NCI-H2227 (cell line): ENCODE measurements at regions not wholly inside any gene's neighbourhood (a gene's known extent, or its start where the extent isn't known, plus 50 kb on each side); places are given as distances from the start of the nearest gene placed in this dataset.

Source experiments
- DNase-seq: peaks from one replicate; lab custom pipeline; 2025; ENCODE audit not compliant: unreplicated experiment; lab: John Stamatoyannopoulos, UW

DNA sequence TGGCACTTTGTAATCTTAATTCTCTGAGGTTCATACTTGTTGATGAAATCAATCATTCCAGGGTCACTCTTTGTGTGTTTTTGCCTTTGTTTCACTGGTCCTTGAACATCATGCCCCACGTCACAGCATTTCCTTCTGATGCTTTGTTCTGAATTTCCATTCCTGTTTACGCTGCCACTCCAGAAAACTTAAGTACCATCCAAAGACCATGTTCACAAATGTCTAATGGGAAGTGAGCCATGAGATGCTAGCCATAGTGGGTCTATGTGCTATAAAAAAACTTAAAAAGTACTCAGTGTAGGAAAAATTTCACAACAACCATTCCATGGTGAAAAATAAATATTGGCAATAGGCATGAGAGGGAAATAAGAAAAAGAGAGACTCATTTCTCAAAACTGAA lies 232.0 kb downstream of the IBTK start:
- DNase-seq: no peak

DNA sequence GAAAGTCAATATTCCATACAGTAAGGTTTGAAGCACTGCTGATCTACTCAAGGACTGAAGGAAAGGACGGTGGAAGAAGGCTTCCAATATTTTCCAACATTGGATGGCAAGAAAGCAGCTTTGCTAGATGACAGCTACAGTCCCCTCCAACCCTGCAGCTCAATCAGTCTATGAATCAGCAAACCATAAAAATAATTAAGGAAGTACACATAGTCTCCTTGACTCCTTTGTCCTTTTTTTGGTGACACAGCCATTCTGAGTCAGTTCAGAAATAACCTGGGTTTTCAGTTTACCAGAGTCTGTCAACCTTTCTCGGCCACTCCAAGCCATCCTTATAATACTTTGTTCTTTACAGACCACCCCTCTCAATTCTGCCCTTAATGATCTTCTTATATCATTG lies 232.5 kb downstream of the IBTK start:
- no peak for DNase-seq

DNA sequence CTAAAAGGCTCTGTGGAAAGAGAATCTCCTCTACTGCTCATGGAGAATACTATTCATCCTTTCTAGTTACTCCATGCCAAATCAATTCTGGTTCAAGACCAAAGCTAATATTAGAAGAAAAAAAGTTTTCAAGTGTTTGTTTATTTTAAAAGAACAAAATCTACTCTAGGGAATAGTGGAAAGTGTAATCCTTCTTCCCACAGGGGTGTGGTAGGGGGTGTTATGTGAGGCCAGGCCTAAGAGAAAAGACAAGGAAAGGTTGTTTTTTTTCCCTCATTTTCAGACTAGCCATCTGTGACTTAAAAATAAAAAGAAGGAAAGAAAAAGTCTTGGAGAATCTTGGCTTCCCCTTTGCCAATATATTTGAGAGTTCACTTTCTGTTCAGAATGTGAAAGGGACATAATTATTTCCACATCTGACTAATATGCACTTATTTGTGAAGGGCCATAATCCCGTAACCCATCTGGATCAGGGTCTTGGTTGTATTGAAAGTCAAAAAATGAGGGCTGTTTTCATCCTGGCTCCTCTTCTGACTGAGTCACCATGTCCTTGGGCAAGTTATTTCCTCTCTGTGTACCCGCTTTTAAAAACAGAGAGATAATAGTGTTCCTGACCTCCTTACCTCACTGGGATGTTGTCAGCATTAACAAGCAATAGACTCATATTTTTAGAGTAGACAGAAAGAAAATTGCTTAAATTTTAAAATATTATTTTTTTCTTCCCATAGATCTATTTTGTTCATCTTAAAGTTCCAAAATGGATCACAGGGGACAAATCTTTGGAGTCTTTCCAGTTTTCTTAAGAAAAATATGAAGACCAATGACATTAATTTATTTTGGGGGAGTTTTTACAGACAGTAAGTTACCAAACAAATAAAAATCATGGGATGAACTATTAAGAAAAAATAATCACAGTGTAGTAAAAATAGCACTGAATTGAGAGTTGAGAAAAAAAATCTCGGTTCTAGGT lies 233.7 kb downstream of the IBTK start:
- DNase-seq: no peak

DNA sequence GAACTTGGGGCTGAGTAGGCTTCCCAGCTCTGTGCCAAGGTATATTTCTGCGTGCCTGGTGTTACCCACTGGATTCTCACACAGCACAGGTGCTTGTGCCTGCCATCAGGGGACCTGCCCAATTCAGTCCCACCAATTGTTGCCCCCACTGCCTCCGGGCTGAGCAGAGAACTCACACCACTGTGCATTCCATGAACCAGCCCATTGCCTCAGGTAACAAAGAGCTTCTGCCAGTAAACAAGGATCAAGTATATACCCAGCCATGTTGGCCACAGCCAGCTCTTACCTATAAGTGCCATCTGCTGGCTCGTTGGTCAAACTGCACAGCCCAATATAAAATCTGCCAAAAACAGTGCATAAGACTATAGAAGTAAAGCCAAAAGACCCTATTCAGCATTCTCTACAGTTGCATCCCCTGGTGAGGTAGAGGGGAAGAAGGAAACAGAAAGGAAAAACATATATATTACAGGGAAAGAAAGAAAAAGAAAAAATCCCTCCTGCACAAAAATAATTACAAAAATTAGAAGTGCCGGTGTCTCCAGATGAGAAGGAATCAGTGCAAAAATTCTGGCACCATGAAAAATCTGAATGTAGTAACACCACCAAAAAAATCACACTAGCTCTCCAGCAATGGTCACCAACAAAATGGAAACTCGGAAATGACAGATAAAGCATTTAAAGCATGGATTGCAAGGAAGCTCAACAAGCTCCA lies 241.4 kb downstream of the IBTK start:
- DNase-seq: no peak

DNA sequence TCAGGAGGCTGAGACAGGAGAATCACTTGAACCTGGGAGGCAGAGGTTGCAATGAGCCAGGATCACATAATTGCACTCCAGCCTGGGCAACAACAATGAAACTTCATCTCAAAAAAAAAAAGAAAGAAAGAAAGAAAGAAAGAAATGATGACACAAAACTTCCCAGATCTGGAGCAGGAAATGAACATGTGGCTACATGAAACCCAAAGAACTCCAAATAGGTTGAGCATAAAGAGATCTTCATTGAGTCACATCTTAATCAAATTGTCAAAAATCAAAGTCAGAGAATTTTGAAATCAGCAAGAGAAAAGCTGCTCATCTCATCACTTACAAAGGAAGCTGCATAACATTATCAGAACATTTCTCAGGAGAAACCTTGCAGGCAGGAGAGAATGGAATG lies 247.0 kb downstream of the IBTK start:
- no peak for DNase-seq

DNA sequence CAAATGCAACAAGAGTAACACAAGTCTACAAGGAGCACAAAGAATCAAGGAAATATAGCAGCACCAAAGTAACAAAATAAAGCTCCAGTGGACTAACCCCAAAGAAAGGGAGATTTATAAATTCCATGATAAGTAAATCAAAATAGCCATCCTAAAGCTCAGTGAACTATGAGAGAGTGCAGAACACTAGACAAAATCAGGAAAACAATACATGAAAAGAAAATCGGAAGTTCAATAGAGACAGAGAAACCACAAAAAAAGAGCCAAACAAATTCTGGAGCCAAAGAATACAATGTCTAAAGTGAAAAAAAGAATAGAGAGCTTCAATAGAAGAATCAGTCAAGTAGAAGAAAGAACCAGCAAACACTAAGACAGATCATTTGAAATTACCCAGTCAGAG lies 247.3 kb upstream of the TENT5A start:
- no peak for DNase-seq

DNA sequence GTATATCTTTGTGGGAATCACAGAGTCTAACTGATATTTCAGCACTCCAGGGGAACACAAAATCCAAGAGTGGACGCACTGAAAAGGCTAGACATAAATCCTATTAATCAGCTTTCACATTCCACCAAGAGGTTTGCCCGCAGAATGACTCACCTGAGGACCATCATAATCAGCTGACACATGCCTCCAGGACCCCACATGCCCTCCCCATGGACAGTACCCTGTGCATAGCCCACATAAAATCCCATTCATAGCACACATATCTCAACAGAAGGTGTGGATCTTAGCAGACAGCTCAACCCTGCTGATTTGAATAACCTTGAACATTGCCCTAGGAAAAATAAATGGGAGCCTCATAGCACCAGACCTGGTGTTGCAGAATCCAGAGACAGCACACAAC lies 246.8 kb upstream of the TENT5A start:
- no peak for DNase-seq

DNA sequence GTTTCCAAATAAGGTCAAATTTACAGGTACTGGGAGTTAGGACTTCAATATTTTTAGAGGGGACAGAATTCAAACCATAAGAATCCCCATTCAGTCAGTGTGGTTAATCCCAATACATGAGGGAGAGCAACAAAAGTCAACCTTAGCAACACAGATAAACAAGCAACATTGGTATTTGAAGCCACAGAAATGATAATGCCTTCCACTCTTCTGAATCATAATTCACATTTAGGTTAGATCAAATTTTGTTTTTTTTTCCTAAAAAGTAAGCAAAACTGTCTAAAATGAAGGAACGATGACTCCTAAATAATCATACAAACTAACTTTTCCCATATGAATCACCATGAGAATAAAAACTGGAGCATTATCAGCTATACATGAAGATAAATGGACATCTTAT lies 246.0 kb upstream of the TENT5A start:
- DNase-seq: no peak

DNA sequence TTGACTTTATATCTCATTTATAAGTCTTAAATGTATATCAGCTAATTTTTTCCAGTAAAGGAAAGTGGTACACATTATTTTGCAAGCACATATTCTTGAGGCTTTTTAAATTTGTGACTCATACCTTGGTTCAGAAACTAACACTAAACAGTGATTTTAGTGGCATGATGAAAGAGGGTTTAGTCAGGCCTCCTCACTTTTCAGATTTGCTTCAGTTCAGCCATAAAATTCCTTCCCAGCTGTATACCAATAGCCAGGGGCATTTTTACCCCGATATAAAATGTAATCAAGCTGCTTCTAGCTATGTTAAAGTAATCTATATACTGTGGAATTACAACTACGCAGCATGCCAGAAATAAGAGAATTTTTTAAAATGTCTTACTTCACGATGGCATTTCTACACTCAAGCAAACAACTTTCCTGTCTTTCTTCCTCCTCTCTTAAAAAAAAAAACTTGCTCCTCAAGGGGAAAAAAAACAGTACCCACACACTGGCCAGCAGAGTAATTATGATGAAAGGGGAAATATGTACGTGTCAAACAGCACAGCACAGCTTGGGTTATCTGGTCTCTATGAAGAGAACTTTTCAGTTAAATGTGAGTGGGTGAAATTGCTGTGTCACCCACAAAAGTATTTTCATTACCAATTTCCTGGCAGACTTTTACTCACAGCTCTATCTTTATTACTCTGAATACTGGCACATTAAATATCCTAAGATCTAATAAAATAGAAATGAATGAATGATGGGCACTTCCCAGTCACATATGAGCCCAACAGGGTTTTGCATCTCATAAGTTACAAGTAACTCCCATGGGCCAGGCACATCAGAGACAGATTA lies 244.8 kb upstream of the TENT5A start:
- DNase-seq: no peak

DNA sequence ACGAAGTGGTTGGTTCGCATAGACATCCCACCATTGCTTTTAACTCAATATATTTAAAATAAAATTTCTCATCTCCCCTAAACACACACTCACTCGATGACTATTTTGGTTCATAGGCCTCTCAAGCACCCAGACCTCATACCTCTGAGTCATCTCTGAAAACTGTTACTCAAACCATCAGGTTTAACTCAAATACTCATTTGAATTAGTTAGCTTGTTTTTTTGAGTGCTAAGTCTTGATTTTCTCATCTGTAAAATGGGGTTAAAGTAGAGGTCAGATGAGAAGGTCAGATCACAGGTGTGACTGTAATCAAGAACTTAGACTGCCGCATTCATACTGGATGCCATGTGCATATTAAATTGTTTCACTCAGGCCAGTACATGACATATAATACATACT lies 243.9 kb upstream of the TENT5A start:
- DNase-seq: no peak

DNA sequence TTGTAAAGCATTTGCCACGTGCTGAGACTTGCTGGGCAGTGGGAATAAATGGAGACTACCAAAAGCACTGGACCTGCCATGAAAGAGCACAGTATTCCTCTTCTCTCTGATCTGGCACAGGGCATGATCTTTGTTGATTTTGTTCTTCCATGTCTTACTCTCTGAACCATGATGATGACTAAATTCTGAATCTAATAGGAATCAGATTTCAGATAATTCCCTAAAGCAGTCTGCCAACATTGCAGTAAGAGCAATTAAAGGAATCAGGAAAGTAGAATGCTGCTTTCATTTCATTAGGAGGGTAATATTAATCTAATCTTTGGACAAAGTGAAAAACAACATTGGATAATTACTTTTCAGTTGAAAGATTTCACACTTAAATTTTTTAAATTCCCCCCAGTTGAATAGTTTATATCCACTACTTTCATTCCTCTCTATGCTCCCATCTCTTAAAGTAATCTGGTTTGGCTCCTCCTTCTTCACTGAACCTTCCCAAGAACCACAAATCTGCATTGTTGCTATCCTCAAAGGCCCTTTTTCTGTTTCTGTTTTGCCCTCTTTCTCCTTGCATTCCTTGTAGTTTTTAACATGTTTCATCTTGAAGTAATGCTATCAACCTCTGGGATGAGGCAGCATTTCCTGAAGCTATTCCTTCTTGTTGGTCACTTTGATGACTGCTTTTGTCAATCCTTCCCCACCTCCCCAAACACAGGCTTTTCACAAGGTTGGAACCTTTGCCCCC lies 243.2 kb upstream of the TENT5A start:
- DNase-seq: no peak

DNA sequence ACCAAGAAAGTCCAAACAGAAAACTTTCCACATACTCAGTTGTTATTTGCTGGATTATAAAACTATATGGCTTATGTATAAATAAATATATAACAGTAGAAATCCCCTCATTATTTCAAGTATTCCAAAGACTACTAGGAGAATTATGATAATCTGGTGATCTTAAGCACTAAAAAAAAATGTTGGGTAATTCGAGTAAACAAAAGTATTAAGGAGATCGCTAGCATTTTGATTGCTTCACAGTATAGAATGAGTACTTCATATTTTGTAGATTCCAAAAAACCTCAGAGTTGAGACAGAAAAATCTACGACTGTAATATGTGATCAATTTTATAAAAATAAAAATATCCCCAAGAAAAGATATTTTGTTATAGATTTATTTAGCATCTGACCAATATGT lies 236.4 kb upstream of the TENT5A start:
- no peak for DNase-seq

DNA sequence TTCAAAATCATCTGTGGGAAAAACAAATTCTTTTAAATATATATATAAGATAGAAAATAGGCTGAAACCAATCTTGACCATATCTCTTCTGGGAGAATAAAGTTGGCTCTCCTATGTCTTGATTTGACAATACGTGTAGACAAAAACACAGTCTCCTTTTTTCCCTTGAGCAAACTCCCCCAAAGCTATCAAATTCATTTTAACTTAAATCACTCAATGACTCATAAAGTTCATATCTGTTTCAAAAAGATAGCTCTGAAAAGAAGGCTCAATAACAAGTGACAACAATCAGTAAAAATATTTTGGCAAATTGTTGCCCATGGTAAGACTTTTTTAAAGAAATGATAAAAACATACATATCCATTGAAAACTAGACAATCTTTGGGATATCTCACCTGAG lies 236.0 kb upstream of the TENT5A start:
- no peak for DNase-seq

DNA sequence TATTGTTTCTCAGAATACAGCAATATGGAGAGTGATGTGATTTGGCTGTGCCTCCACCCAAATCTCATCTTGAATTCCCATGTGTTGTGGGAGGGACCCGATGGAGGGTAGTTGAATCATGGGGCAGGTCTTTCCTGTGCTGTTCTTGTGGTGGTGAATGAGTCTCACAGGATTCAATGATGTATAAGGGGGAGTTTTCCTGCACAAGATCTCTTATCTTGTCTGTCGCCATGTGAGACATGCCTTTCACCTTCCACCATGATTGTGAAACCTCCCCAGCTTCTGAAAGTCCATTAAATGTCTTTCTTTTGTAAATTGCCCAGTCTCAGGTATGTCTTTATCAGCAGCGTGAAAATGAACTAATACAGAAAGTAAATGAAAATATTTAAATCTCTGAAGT lies 234.8 kb upstream of the TENT5A start:
- DNase-seq: no peak

DNA sequence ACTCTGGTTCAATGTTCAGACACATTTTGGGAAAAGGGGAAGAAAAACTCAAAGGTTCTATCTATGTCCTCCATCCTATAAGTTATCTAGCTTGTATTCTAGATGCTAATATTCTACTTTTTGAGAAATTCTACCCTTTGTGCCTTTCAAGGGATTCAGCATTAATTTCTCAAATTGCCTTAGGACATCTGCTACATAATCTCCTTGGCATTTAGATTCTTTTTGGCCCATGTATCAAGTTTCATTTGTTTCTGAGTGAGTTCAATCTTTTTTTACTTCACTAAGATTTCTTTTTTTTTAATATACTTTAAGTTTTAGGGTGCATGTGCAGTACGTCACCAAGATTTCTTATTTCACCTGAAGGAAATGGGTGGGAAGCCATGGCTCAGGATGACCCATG lies 232.7 kb upstream of the TENT5A start:
- DNase-seq: no peak

DNA sequence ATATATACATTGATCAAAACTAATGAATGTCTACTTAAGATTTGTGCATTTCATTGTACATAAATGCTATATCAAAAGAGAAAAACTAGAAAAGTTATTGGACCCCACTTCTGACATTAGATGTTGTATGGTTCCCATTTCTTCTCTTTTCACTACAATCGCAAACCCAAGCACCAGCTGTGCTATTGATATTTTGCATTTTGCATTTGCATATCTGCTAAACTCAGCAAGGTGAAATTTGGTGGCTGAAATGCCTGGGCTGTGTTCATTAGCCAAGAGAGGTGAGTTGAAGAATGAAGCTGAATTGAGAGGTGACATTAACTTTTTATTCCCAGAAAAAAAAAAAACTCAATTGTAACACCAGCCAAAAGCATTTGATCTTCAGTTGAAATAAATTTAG lies 232.1 kb upstream of the TENT5A start:
- DNase-seq: no peak

DNA sequence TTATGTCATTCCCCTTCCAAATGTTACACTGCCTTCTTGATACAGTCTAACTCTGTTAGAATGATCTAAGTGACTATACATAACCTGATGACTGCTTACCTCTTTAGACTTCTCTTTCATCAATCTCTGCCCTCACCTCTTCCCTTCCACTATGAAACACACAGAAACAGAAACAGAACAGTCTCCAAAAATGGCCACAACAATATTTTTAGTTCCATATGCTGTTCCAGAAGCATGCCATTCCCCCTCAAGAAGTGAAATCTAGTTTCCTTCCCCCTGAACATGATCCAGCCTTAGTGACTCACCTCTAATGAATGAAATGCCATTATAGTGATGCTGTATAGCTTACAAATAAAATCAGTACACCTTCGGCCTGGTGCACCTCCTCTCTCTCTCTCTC lies 229.3 kb upstream of the TENT5A start:
- no peak for DNase-seq

DNA sequence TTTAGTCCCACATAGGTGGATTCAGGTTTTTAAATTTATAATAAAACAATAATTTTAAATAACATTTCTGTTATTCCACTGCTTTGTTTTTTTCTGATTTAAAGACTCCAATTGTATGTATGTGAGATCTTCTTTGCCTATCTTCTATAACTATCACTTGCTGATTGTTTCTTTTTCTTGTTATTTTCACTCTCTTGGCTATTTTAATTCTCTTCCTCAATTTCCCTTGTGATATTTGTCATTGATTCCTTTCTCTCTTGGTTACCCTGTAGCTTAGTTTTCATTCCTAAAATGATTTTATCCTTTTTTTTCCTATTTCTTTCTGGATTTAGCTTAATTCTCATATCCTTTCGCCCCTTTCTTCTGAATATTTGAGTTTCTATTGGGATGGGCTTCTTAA lies 227.3 kb upstream of the TENT5A start:
- no peak for DNase-seq

DNA sequence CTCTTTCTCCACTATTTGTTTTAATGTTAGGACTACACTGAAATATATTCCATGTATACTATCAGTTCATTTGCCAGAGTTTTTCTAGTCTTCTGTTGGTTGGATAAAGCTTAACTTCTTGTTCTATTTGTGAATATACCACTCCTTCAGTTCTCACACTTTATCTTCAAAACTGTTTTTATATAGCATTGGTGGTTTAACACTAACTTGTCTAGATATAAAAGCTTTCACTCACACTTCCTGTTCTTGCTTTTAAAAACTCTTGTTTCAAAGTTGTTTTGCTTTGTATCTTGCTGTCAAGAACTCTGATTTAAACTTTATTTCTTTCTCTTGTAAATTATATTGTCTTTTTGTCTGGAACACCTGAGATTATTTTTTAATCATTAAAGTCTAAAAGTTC lies 226.8 kb upstream of the TENT5A start:
- no peak for DNase-seq

DNA sequence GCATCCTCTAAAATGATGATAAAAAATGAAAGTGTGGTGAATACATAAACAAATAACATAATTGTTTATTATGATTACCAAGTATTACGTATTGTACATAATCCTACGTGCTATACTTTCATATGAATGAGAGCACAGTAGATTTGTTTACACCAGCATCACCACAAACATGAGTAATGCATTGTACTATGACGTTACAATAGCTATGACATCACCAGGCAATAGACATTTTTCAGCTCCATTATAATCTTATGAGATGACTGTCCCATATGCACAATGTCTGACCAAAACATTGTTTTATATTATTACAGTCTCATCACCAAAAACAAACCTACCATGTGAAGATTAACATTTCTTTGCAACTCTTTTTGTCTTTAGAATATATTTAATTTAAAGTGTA lies 225.7 kb upstream of the TENT5A start:
- DNase-seq: no peak

DNA sequence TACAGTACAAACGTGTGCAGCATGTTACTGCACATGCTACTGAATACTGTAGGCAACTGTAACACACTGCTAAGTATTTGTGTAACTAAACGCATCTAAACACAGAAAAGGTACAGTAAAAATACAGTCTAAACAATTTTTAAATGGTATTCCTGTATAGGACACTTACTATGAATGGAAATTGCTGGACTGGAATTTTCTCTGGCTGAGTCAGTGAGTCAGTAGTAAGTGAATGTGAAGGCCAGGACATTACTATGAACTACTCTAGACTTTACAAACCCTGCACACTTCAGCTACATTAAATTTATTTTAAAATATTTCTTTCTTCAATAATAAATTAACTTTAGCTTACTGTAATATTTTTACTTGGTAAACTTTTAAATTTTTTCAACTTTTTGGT lies 225.0 kb upstream of the TENT5A start:
- no peak for DNase-seq
